HEK293 (cell line): ENCODE measurements at regions not wholly inside any gene's neighbourhood (a gene's known extent, or its start where the extent isn't known, plus 50 kb on each side); places are given as distances from the start of the nearest gene placed in this dataset.

ENCODE experiments used
- CTCF ChIP-seq: fragments of 450-650 bp; formaldehyde crosslinking; IDR thresholded peaks from 2 replicates; pipeline ENCODE4 v1.5.1; 2016; ENCODE audit warnings: missing biosample characterization, missing genetic modification characterization
- KLF16 ChIP-seq: fragments of 450-650 bp; formaldehyde crosslinking; IDR thresholded peaks from 2 replicates; pipeline ENCODE4 v1.5.1; 2017; ENCODE audit warnings: missing biosample characterization, missing genetic modification characterization
- KLF7 ChIP-seq: fragments of 450-650 bp; formaldehyde crosslinking; IDR thresholded peaks from 2 replicates; pipeline ENCODE4 v1.5.1; 2016; ENCODE audit warnings: missing biosample characterization, missing genetic modification characterization, borderline replicate concordance
- MYNN ChIP-seq: fragments of 450-650 bp; formaldehyde crosslinking; IDR thresholded peaks from 2 replicates; pipeline ENCODE4 v1.5.1; 2016; ENCODE audit warnings: missing biosample characterization, missing genetic modification characterization, borderline replicate concordance
- YY1 ChIP-seq: fragments of 450-650 bp; formaldehyde crosslinking; IDR thresholded peaks from 2 replicates; pipeline ENCODE4 v1.5.1; 2018; ENCODE audit warnings: missing biosample characterization, missing genetic modification characterization
- ZBTB21 ChIP-seq: fragments of 450-650 bp; formaldehyde crosslinking; IDR thresholded peaks from 2 replicates; pipeline ENCODE4 v1.5.1; 2017; ENCODE audit warnings: missing biosample characterization, missing genetic modification characterization
- ZEB2 ChIP-seq: fragments of 450-650 bp; formaldehyde crosslinking; IDR thresholded peaks from 2 replicates; pipeline ENCODE4 v1.5.1; 2016; ENCODE audit warnings: missing biosample characterization, missing genetic modification characterization
- ZFHX2 ChIP-seq: fragments of 450-650 bp; formaldehyde crosslinking; conservative IDR thresholded peaks from 2 replicates; pipeline ENCODE4 v1.5.1; 2016; ENCODE audit warnings: missing biosample characterization, missing genetic modification characterization
- ZNF132 ChIP-seq: fragments of 450-650 bp; formaldehyde crosslinking; IDR thresholded peaks from 2 replicates; pipeline ENCODE4 v1.5.1; 2017; ENCODE audit warnings: missing biosample characterization, missing genetic modification characterization, borderline replicate concordance
- ZNF133 ChIP-seq: fragments of 450-650 bp; formaldehyde crosslinking; IDR thresholded peaks from 2 replicates; pipeline ENCODE4 v1.5.1; 2016; ENCODE audit warnings: missing biosample characterization, missing genetic modification characterization
- ZNF24 ChIP-seq: fragments of 450-650 bp; formaldehyde crosslinking; IDR thresholded peaks from 2 replicates; pipeline ENCODE4 v1.5.1; 2016; ENCODE audit warnings: missing biosample characterization, missing genetic modification characterization
- ZNF624 ChIP-seq: fragments of 450-650 bp; formaldehyde crosslinking; IDR thresholded peaks from 2 replicates; pipeline ENCODE4 v1.5.1; 2017; ENCODE audit warnings: missing biosample characterization, missing genetic modification characterization

GRCh38 chr3:110711130-110711832, 360.3 kb upstream of the NECTIN3 start:
- TF ChIP-seq CTCF (tag by site-specific recombination) (no peak), ZEB2 (tag by site-specific recombination) (no peak), MYNN (no peak), KLF16 (no peak), YY1 (tag by site-specific recombination) (no peak), ZNF132 (tag by site-specific recombination) (no peak), ZNF624 (no peak), ZBTB21 (tag by site-specific recombination) (no peak), KLF7 (tag by site-specific recombination) (no peak), ZNF133 (tag by site-specific recombination) (no peak), ZNF24 (no peak), ZFHX2 (tag by site-specific recombination) (no peak)
